NCI-H1105 treated with DMSO at 0.1 percent for 48 hours (cell line): ENCODE measurements at regions not wholly inside any gene's neighbourhood (a gene's known extent, or its start where the extent isn't known, plus 50 kb on each side); places are given as distances from the start of the nearest gene placed in this dataset.
A peak's percentile ranks its signal among the peaks of the same experiment; 100 is the strongest.

Experiments
- DNase-seq: peaks from one replicate; lab custom pipeline; 2025; lab: John Stamatoyannopoulos, UW

- peak; percentile 19 for DNase-seq
Observed at GRCh38 chr20:7516621-7517111, 423.6 kb downstream of the HAO1 start.

- no peak for DNase-seq
Observed at GRCh38 chr20:7520361-7520760, 419.9 kb downstream of the HAO1 start.

- no peak for DNase-seq
Observed at GRCh38 chr20:7523288-7523687, 417.0 kb downstream of the HAO1 start.

- DNase-seq, result no peak
Observed at GRCh38 chr20:7540018-7540417, 400.2 kb downstream of the HAO1 start.

GRCh38 chr20:7540923-7541322 lies 399.3 kb downstream of the HAO1 start:
- DNase-seq, result no peak

- DNase-seq, result peak; percentile 89
Observed at GRCh38 chr20:7571101-7571500, 369.2 kb downstream of the HAO1 start.

GRCh38 chr20:7571521-7572055 lies 368.7 kb downstream of the HAO1 start:
- DNase-seq, result no peak

GRCh38 chr20:7579888-7580287 lies 360.4 kb downstream of the HAO1 start:
- DNase-seq, result no peak

GRCh38 chr20:7585126-7585679 lies 355.1 kb downstream of the HAO1 start:
- no peak for DNase-seq

- no peak for DNase-seq
Observed at GRCh38 chr20:7586481-7586880, 353.8 kb downstream of the HAO1 start.

GRCh38 chr20:7589164-7589563 lies 351.1 kb downstream of the HAO1 start:
- DNase-seq, result no peak

- no peak for DNase-seq
Observed at GRCh38 chr20:7596541-7596940, 343.7 kb downstream of the HAO1 start.

- DNase-seq, result peak; percentile 10
Observed at GRCh38 chr20:7601431-7601830, 338.8 kb downstream of the HAO1 start.

GRCh38 chr20:7606941-7607340 lies 333.3 kb downstream of the HAO1 start:
- DNase-seq, result no peak

GRCh38 chr20:7608250-7608649 lies 332.0 kb downstream of the HAO1 start:
- DNase-seq, result no peak

GRCh38 chr20:7609251-7609650 lies 331.0 kb downstream of the HAO1 start:
- DNase-seq, result no peak

GRCh38 chr20:7610681-7611080 lies 329.6 kb downstream of the HAO1 start:
- no peak for DNase-seq

- no peak for DNase-seq
Observed at GRCh38 chr20:7617797-7618196, 322.5 kb downstream of the HAO1 start.

- no peak for DNase-seq
Observed at GRCh38 chr20:7622399-7622961, 317.8 kb downstream of the HAO1 start.

- no peak for DNase-seq
Observed at GRCh38 chr20:7624886-7625285, 315.4 kb downstream of the HAO1 start.

- DNase-seq, result no peak
Observed at GRCh38 chr20:7627734-7628663, 312.3 kb downstream of the HAO1 start.

GRCh38 chr20:7629880-7630279 lies 310.4 kb downstream of the HAO1 start:
- DNase-seq, result no peak

- DNase-seq, result no peak
Observed at GRCh38 chr20:7637184-7637583, 303.1 kb downstream of the HAO1 start.
